GM12872 (cell line): ENCODE measurements at regions not wholly inside any gene's neighbourhood (a gene's known extent, or its start where the extent isn't known, plus 50 kb on each side); places are given as distances from the start of the nearest gene placed in this dataset.

Experiments used
- CTCF ChIP-seq: IDR thresholded peaks from 3 replicates; pipeline ENCODE4 v1.5.1; 2011; ENCODE audit warnings: low read depth, mild to moderate bottlenecking, low read length, moderate library complexity; ENCODE audit not compliant: insufficient read depth

GRCh38 chr3:24690777-24691176 lies 196.1 kb upstream of the THRB start:
- TF ChIP-seq CTCF, result no peak

GRCh38 chr3:24704496-24704895 lies 209.8 kb upstream of the THRB start:
- TF ChIP-seq CTCF, result no peak

DNA sequence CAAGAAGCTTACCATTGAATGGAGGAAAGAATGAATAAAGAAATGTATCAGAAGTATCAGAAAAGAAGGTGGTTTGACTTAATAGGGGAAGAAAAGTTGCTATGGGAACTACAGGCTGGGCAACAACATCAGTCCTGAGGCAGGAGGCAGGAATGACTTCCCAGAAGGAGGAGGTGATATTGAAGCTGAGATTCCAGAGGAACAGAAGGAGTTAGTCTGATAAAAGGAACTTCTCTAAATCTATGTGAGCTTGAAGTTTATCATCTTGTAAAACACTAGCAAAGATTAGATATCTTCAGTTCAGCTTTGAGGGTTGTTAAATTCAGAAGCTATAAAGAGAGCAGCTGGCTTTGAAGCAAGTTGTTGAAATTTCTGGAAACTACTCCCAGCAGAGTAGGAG lies 213.3 kb upstream of the THRB start:
- no peak for TF ChIP-seq CTCF

- no peak for TF ChIP-seq CTCF
Measured at GRCh38 chr3:24709956-24710355, 215.3 kb upstream of the THRB start.

- TF ChIP-seq CTCF, result no peak
Measured at GRCh38 chr3:24713516-24713915, 218.9 kb upstream of the THRB start.

GRCh38 chr3:24714436-24714835 lies 219.8 kb upstream of the THRB start:
- TF ChIP-seq CTCF, result no peak

DNA sequence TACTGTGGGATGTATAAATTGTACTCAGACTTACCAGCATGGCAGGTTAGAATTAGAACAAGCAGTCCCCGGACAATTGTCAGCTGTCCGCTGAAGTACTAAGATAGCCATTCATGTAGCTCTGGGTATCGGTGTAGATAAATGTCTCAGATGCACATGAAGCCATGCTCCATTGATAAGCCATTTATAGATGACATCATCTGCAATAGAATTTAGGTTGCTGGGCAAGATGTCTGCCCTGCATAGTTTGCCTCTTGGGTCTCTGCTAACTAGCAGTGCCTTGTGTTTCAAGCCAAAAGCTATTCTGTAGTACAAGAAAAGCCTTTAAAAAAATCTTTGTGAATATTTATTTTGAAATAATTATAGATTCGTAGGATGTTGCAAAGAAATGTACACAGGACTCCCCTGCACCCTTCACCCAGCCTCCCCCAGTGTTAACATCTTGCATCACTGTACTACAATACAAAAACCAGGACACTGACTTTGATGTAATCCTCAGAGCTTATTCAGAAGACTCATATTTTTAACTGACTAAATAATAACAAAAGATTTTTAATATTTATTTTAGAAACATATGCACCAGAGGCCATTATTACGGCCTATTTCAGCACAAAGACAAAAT lies 220.6 kb upstream of the THRB start:
- no peak for TF ChIP-seq CTCF
